GM12878 (cell line): ENCODE measurements at regions not wholly inside any gene's neighbourhood (a gene's known extent, or its start where the extent isn't known, plus 50 kb on each side); places are given as distances from the start of the nearest gene placed in this dataset.

Experiments
- CHD2 ChIP-seq: IDR thresholded peaks from 2 replicates; pipeline ENCODE4 v1.6.1; 2011; ENCODE audit warnings: low read depth, low read length, improper control_type of control experiment, borderline replicate concordance
- CHD4 ChIP-seq: fragments of 200-600 bp; sonication (generic); IDR thresholded peaks from 2 replicates; pipeline ENCODE4 v1.6.1; 2016; ENCODE audit warnings: mild to moderate bottlenecking
- CTCF ChIP-seq, 3 experiments: IDR thresholded peaks in 2 of 3; conservative IDR thresholded peaks in 1 of 3; 2 replicates each; pipeline ENCODE4 v1.5.1; 2011; ENCODE audit warnings: low read depth in 3 of 3, low read length in 3 of 3, mild to moderate bottlenecking in 3 of 3, control low read depth in 2 of 3, moderate library complexity in 2 of 3, inconsistent platforms in 1 of 3, mixed read lengths in 1 of 3; ENCODE audit not compliant: control insufficient read depth in 2 of 3, insufficient read depth in 1 of 3; ENCODE audit errors: extremely low read depth in 1 of 3
- LARP7 ChIP-seq: fragments of 450-650 bp; IDR thresholded peaks from 2 replicates; pipeline ENCODE4 v1.6.1; 2017; ENCODE audit warnings: mild to moderate bottlenecking
- NFIC ChIP-seq: IDR thresholded peaks from 2 replicates; pipeline ENCODE4 v1.6.1; 2012; ENCODE audit warnings: low read depth, mild to moderate bottlenecking, inconsistent platforms, low read length, moderate library complexity
- NRF1 ChIP-seq: conservative IDR thresholded peaks from 2 replicates; pipeline ENCODE4 v1.6.1; 2011; ENCODE audit warnings: mild to moderate bottlenecking, low read depth, low read length, improper control_type of control experiment
- POLR2AphosphoS5 ChIP-seq: IDR thresholded peaks from 2 replicates; pipeline ENCODE4 v1.6.1; 2011; ENCODE audit warnings: mild to moderate bottlenecking, low read length, inconsistent platforms
- RAD21 ChIP-seq: IDR thresholded peaks from 2 replicates; pipeline ENCODE4 v1.6.1; 2011; ENCODE audit warnings: mild to moderate bottlenecking, low read depth, low read length, moderate library complexity; ENCODE audit not compliant: insufficient read depth
- SKIL ChIP-seq: fragments of 450-650 bp; IDR thresholded peaks from 2 replicates; pipeline ENCODE4 v1.6.1; 2017; ENCODE audit warnings: mild to moderate bottlenecking, low read depth, inconsistent platforms; ENCODE audit not compliant: poor library complexity, severe bottlenecking
- SMC3 ChIP-seq: IDR thresholded peaks from 2 replicates; pipeline ENCODE4 v1.6.1; 2011; ENCODE audit warnings: low read length, improper control_type of control experiment, borderline replicate concordance
- TAF1 ChIP-seq: IDR thresholded peaks from 2 replicates; pipeline ENCODE4 v1.6.1; 2011; ENCODE audit warnings: mild to moderate bottlenecking, low read depth, low read length, borderline replicate concordance
- ZBTB40 ChIP-seq: fragments of 450-650 bp; IDR thresholded peaks from 2 replicates; pipeline ENCODE4 v1.6.1; 2016; ENCODE audit warnings: mild to moderate bottlenecking, moderate library complexity, borderline replicate concordance
- ZNF24 ChIP-seq: fragments of 450-650 bp; IDR thresholded peaks from 2 replicates; pipeline ENCODE4 v1.6.1; 2017; ENCODE audit warnings: antibody characterized with exemption, mild to moderate bottlenecking

GRCh38 chr2:20553580-20553979, 97.3 kb downstream of the HS1BP3 start:
- TF ChIP-seq POLR2AphosphoS5 (no peak), CTCF (IDR thresholded peaks at IDR 0.05 in 2 of 3, conservative IDR thresholded peaks at IDR 0.05 in 1 of 3; ENCODE audit: control insufficient read depth in 2 of 3, extremely low read depth in 1 of 3, insufficient read depth in 1 of 3, low read depth in 3 of 3, low read length in 3 of 3) (no peak), RAD21 (no peak), CHD2 (no peak), SMC3 (no peak), NRF1 (no peak), ZNF24 (no peak), CHD4 (no peak), NFIC (no peak), TAF1 (no peak), LARP7 (no peak), ZBTB40 (no peak), SKIL (no peak)
